Pancreas (tissue), 10 donors: ENCODE measurements at regions not wholly inside any gene's neighbourhood (a gene's known extent, or its start where the extent isn't known, plus 50 kb on each side); places are given as distances from the start of the nearest gene placed in this dataset.

Source experiments
- ATAC-seq, 4 donors: fragments of 200-7000 bp; cut with Tn5 transposase; one replicate each; pipeline versions ENCODE4 v1.8.0 to v1.9.1; 2020; ENCODE audit warnings: mild to moderate bottlenecking in 4 of 4, moderate library complexity in 4 of 4
- DNase-seq, 6 donors: peaks; one replicate each; pipeline ENCODE4 v3.0.0-alpha.2; 2020
- FAIRE-seq: peaks from 2 replicates; lab custom pipeline; 2012; peaks lifted over from hg19 to GRCh38; lab: Jason Lieb, UNC
- H3K27ac ChIP-seq, 4 donors: fragments of 200-600 bp; sonication (generic); 1 replicate in 3 of 4; 2 replicates in 1 of 4; pipeline versions ENCODE4 v1.5.0 to v1.8.0; 2020
- H3K27me3 ChIP-seq, 4 donors: fragments of 200-600 bp; one replicate each; pipeline ENCODE4 v1.8.0; 2021
- H3K36me3 ChIP-seq, 3 donors: fragments of 200-600 bp; sonication (generic) in 1 of 3; one replicate each; pipeline versions ENCODE4 v1.5.0 to v1.8.0; 2020 to 2021
- H3K4me1 ChIP-seq, 3 donors: fragments of 200-600 bp; one replicate each; pipeline ENCODE4 v1.8.0; 2021
- H3K4me3 ChIP-seq, 4 donors: fragments of 200-600 bp; sonication (generic) in 2 of 4; one replicate each; pipeline versions ENCODE4 v1.5.0 to v1.8.0; 2020 to 2021
- H3K9me3 ChIP-seq, 4 donors: fragments of 200-600 bp; one replicate each; pipeline ENCODE4 v1.8.0; 2021
- CTCF ChIP-seq, 4 donors: fragments of 200-600 bp; sonication (generic) in 3 of 4; IDR thresholded peaks; one replicate each; pipeline versions ENCODE4 v1.5.0 to v1.8.0; 2021; ENCODE audit warnings: antibody characterized with exemption in 4 of 4
- WGBS, 2 donors: extraction: QIAGEN DNeasy Blood & Tissue Kit; methylation state at CpG; one replicate each; pipeline ENCODE4 v1.1.7; 2013; 5-methylcytosine and 5-hydroxymethylcytosine counted together
- intact Hi-C, 3 donors: fragments of 100-400 bp; cut with DNase I; formaldehyde crosslinking; loops; one replicate each; pipeline versions ENCODE4 v1.11.1 to v1.14.2; 2022
- donor health status: healthy with polysubstance abuse.
- donor health status: DM: no; HTN: no; CAD: no; lungs with moderate emphysema.
- donor health status: DM: no; HTN: no; CAD: no.
- donor health status: control.
- donor health status: control.
- donor health status: Bipolar disorder and iron deficiency.
- donor health status: DM: yes; HTN: yes; CAD: no.
- donor health status: DM: no; HTN: no; CAD: no.
- donor health status: DM: no; HTN: no; CAD: no.
- donor health status: DM: yes; HTN: yes; CAD: no.

GRCh38 chr6:98583506-98583905 is 250.9 kb upstream of the POU3F2 start:
- 76 to 94% methylated on average over 1 of the region's 1 CpG for WGBS, 2 donors
- no peak for ATAC-seq
- TF ChIP-seq CTCF (IDR thresholded peaks at IDR 0.05), result no peak
- no peaks in the 10 kb centered on the region for H3K27me3 ChIP-seq
- no peaks in the 10 kb centered on the region for H3K36me3 ChIP-seq
- intact Hi-C loops, result no loop called here
- H3K9me3 ChIP-seq, result no peaks in the 10 kb centered on the region
- no peak overlapping the region for H3K4me3 ChIP-seq
- no peak overlapping the region for H3K27ac ChIP-seq
- DNase-seq, result no peak
- no peak for FAIRE-seq
- no peaks in the 10 kb centered on the region for H3K4me1 ChIP-seq

- ATAC-seq (no peak), DNase-seq (no peak), FAIRE-seq (no peak)
- no peak overlapping the region for H3K27ac ChIP-seq
- H3K36me3 ChIP-seq, result no peaks in the 10 kb centered on the region
- H3K27me3 ChIP-seq, result no peaks in the 10 kb centered on the region
- no peak overlapping the region for H3K4me3 ChIP-seq
- 36 to 73% methylated on average over 1 of the region's 1 CpG for WGBS, 2 donors
- TF ChIP-seq CTCF (IDR thresholded peaks at IDR 0.05), result no peak
- intact Hi-C loops, result no loop called here
- no peaks in the 10 kb centered on the region for H3K9me3 ChIP-seq
- H3K4me1 ChIP-seq, result no peaks in the 10 kb centered on the region
Observed at GRCh38 chr6:98586163-98586562, 248.2 kb upstream of the POU3F2 start.

GRCh38 chr6:98587555-98587954 is 246.8 kb upstream of the POU3F2 start:
- WGBS, 2 donors, result 69 to 80% methylated on average over 4 of the region's 4 CpGs
- no peak overlapping the region for H3K4me3 ChIP-seq
- intact Hi-C loops, result no loop called here

GRCh38 chr6:98589536-98589935 is 244.8 kb upstream of the POU3F2 start:
- Histone ChIP-seq H3K9me3 (no peaks in the 10 kb centered on the region), H3K36me3 (no peaks in the 10 kb centered on the region), H3K4me3 (no peak overlapping the region), H3K27me3 (no peaks in the 10 kb centered on the region), H3K27ac (no peak overlapping the region), H3K4me1 (no peaks in the 10 kb centered on the region)
- DNase-seq (no peak), FAIRE-seq (no peak), ATAC-seq (no peak)
- intact Hi-C loops, result no loop called here
- TF ChIP-seq CTCF (IDR thresholded peaks at IDR 0.05), result no peak
- 51 to 64% methylated on average over 5 of the region's 5 CpGs for WGBS, 2 donors

More at GRCh38 chr6:98587555-98587954, 246.8 kb upstream of the POU3F2 start:
- H3K27ac ChIP-seq, result no peak overlapping the region
- H3K27me3 ChIP-seq, result no peaks in the 10 kb centered on the region
- FAIRE-seq (no peak), ATAC-seq (no peak), DNase-seq (no peak)
- no peaks in the 10 kb centered on the region for H3K4me1 ChIP-seq
- no peak for TF ChIP-seq CTCF (IDR thresholded peaks at IDR 0.05)
- no peaks in the 10 kb centered on the region for H3K36me3 ChIP-seq
- no peaks in the 10 kb centered on the region for H3K9me3 ChIP-seq

- DNase-seq (no peak), ATAC-seq (no peak), FAIRE-seq (no peak)
- H3K27me3 ChIP-seq, result no peaks in the 10 kb centered on the region
- no peak overlapping the region for H3K4me3 ChIP-seq
- TF ChIP-seq CTCF (IDR thresholded peaks at IDR 0.05), result no peak
- intact Hi-C loops, result no loop called here
- H3K27ac ChIP-seq, result no peak overlapping the region
- no peaks in the 10 kb centered on the region for H3K36me3 ChIP-seq
- WGBS, 2 donors, result 60 to 65% methylated on average over 3 of the region's 3 CpGs
- H3K4me1 ChIP-seq, result no peaks in the 10 kb centered on the region
- no peaks in the 10 kb centered on the region for H3K9me3 ChIP-seq
Observed at GRCh38 chr6:98590136-98590681, 244.2 kb upstream of the POU3F2 start.
